CD4-positive, alpha-beta T cell treated with Interferon alpha-2 for 1 hour (primary cell): ENCODE measurements at regions not wholly inside any gene's neighbourhood (a gene's known extent, or its start where the extent isn't known, plus 50 kb on each side); places are given as distances from the start of the nearest gene placed in this dataset.

Experiments used
- DNase-seq, 2 donors: peaks; one replicate each; pipeline ENCODE4 v3.0.0-alpha.2; 2020 to 2022

- DNase-seq: no peak
Measured at GRCh38 chr2:11955884-11956291, 209.5 kb downstream of the LPIN1 start.

- DNase-seq: no peak
Measured at GRCh38 chr2:11962707-11963328, 216.4 kb downstream of the LPIN1 start.

GRCh38 chr2:11963966-11964365 lies 217.5 kb downstream of the LPIN1 start:
- DNase-seq: no peak

- DNase-seq: no peak
Measured at GRCh38 chr2:11967946-11968465, 221.6 kb downstream of the LPIN1 start.

- no peak for DNase-seq
Measured at GRCh38 chr2:11968521-11968920, 222.1 kb downstream of the LPIN1 start.

- no peak for DNase-seq
Measured at GRCh38 chr2:11969774-11970173, 223.3 kb downstream of the LPIN1 start.

- DNase-seq: no peak
Measured at GRCh38 chr2:11974573-11974972, 228.1 kb downstream of the LPIN1 start.

GRCh38 chr2:11975373-11975772 lies 228.9 kb downstream of the LPIN1 start:
- DNase-seq: no peak

- DNase-seq: no peak
Measured at GRCh38 chr2:11976073-11976472, 229.6 kb downstream of the LPIN1 start.

GRCh38 chr2:11977766-11978524 lies 231.5 kb downstream of the LPIN1 start:
- no peak for DNase-seq

GRCh38 chr2:11980809-11981208 lies 234.4 kb downstream of the LPIN1 start:
- DNase-seq: no peak

GRCh38 chr2:11983401-11983800 lies 237.0 kb downstream of the LPIN1 start:
- no peak for DNase-seq

- no peak for DNase-seq
Measured at GRCh38 chr2:11983870-11984269, 237.4 kb downstream of the LPIN1 start.

GRCh38 chr2:11984316-11985158 lies 238.1 kb downstream of the LPIN1 start:
- DNase-seq: no peak

- DNase-seq: no peak
Measured at GRCh38 chr2:11985817-11986566, 239.6 kb downstream of the LPIN1 start.

GRCh38 chr2:11987151-11987550 lies 240.7 kb downstream of the LPIN1 start:
- DNase-seq: no peak

GRCh38 chr2:11988691-11989353 lies 242.4 kb downstream of the LPIN1 start:
- DNase-seq: no peak

- no peak for DNase-seq
Measured at GRCh38 chr2:11989354-11989703, 242.9 kb downstream of the LPIN1 start.

- no peak for DNase-seq
Measured at GRCh38 chr2:11990576-11990975, 244.1 kb downstream of the LPIN1 start.

- no peak for DNase-seq
Measured at GRCh38 chr2:11993749-11994148, 247.3 kb downstream of the LPIN1 start.

GRCh38 chr2:11995456-11995855 lies 249.0 kb downstream of the LPIN1 start:
- DNase-seq: no peak

GRCh38 chr2:11996618-11997017 lies 250.2 kb downstream of the LPIN1 start:
- no peak for DNase-seq
